ENCODE measurements at regions not wholly inside any gene's neighbourhood (a gene's known extent, or its start where the extent isn't known, plus 50 kb on each side); places are given as distances from the start of the nearest gene placed in this dataset.

DNA sequence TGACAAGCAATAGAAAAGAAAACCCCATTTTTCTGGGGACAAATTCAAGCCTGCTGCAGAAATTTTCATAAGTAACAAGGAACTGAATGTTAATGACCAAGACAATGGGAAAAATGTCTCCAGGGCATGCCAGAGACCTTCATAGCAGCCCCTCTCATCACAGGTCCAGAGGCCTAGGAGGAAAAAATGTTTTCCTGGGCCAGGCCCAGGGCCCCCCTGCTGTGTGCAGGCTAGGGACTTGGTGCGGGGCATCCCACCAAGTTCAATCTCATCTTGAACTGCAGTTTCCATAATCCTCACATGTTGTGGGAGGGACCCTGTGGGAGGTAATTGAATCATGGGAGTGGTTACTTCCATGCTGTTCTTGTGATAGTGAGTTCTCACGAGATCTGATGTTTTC, 211.5 kb upstream of the GRIA3 start:
- TF ChIP-seq, protein P1, sequence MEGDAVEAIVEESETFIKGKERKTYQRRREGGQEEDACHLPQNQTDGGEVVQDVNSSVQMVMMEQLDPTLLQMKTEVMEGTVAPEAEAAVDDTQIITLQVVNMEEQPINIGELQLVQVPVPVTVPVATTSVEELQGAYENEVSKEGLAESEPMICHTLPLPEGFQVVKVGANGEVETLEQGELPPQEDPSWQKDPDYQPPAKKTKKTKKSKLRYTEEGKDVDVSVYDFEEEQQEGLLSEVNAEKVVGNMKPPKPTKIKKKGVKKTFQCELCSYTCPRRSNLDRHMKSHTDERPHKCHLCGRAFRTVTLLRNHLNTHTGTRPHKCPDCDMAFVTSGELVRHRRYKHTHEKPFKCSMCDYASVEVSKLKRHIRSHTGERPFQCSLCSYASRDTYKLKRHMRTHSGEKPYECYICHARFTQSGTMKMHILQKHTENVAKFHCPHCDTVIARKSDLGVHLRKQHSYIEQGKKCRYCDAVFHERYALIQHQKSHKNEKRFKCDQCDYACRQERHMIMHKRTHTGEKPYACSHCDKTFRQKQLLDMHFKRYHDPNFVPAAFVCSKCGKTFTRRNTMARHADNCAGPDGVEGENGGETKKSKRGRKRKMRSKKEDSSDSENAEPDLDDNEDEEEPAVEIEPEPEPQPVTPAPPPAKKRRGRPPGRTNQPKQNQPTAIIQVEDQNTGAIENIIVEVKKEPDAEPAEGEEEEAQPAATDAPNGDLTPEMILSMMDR (IDR thresholded peaks at IDR 0.05), result no peak
- no peak for TF ChIP-seq POLR2A (IDR thresholded peaks at IDR 0.05)
